A673 (cell line): ENCODE measurements at regions not wholly inside any gene's neighbourhood (a gene's known extent, or its start where the extent isn't known, plus 50 kb on each side); places are given as distances from the start of the nearest gene placed in this dataset.

Experiments
- CTCF ChIP-seq: fragments of 300-800, 200-600 bp; sonication (generic); conservative IDR thresholded peaks from 2 replicates; pipeline ENCODE4 v1.5.1; 2017; ENCODE audit warnings: low read depth, mild to moderate bottlenecking, antibody characterized with exemption, low read length, moderate library complexity, mixed read lengths
- EZH2 ChIP-seq: fragments of 200-600 bp; sonication (generic); IDR thresholded peaks from 2 replicates; pipeline ENCODE4 v1.6.1; 2017; ENCODE audit warnings: borderline replicate concordance, low read depth, mild to moderate bottlenecking, mixed read lengths, antibody characterized with exemption, low read length; ENCODE audit not compliant: poor library complexity, severe bottlenecking

- TF ChIP-seq CTCF (no peak), EZH2 (no peak)
These were observed 348.0 kb downstream of the BUD13 start for GRCh38 chr11:116424615-116425261.
